Panc1 (cell line): ENCODE measurements at regions not wholly inside any gene's neighbourhood (a gene's known extent, or its start where the extent isn't known, plus 50 kb on each side); places are given as distances from the start of the nearest gene placed in this dataset.

Experiments
- ATAC-seq: fragments of 200-7000 bp; cut with Tn5 transposase; 2 replicates; pipeline ENCODE4 v1.9.1; 2020; ENCODE audit warnings: mild to moderate bottlenecking, moderate library complexity
- BruUV-seq: library from RNA; stranded (reverse); fragments of 400-500 nt; replicated peaks from 2 replicates; lab custom pipeline; 2021; lab: Mats Ljungman, UMichigan
- CTCF ChIA-PET: fragments of 300-600 bp; sonication (Branson Sonifier 250); formaldehyde crosslinking; loops from one replicate; lab custom pipeline; 2022; ENCODE audit warnings: antibody characterized with exemption; lab: Charles Lee
- POLR2A ChIA-PET: fragments of 300-600 bp; sonication (Branson Sonifier 250); formaldehyde crosslinking; loops from one replicate; lab custom pipeline; 2022; ENCODE audit warnings: antibody characterized with exemption; lab: Charles Lee
- DNase-seq: peaks from one replicate; pipeline ENCODE4 v3.0.0-alpha.2; 2010; ENCODE audit warnings: low read depth, low spot score
- H3K27ac ChIP-seq: 2 replicates; pipeline ENCODE4 v1.5.1; 2011; ENCODE audit warnings: mild to moderate bottlenecking, low read length, inconsistent platforms
- H3K27me3 ChIP-seq: fragments of 200-500 bp; sonication (Bioruptor generic); 2 replicates; pipeline ENCODE4 v1.6.0; 2014; ENCODE audit warnings: low read length, inconsistent platforms; ENCODE audit not compliant: control insufficient read depth, insufficient read depth
- H3K36me3 ChIP-seq: fragments of 200-500 bp; sonication (Bioruptor generic); 2 replicates; pipeline ENCODE4 v1.5.1; 2014; ENCODE audit warnings: inconsistent platforms, mild to moderate bottlenecking, low read length, moderate library complexity; ENCODE audit not compliant: control insufficient read depth, insufficient read depth
- H3K4me1 ChIP-seq: 2 replicates; pipeline ENCODE4 v1.5.1; 2011; ENCODE audit warnings: inconsistent platforms, mild to moderate bottlenecking, low read length, moderate library complexity; ENCODE audit not compliant: control insufficient read depth, insufficient read depth
- H3K4me3 ChIP-seq, 2 experiments: 2 replicates each; pipeline ENCODE4 v1.5.1; 2011 to 2012; ENCODE audit warnings: low read depth in 2 of 2, low read length in 2 of 2, mild to moderate bottlenecking in 2 of 2, inconsistent platforms in 1 of 2, moderate library complexity in 1 of 2
- H3K9me3 ChIP-seq: fragments of 200-500 bp; sonication (Bioruptor generic); 2 replicates; pipeline ENCODE4 v1.5.1; 2014; ENCODE audit warnings: low read depth, mild to moderate bottlenecking, inconsistent platforms, low read length, moderate library complexity; ENCODE audit not compliant: control insufficient read depth, insufficient read depth
- CTCF ChIP-seq: fragments of 450-650 bp; IDR thresholded peaks from 2 replicates; pipeline ENCODE4 v1.5.1; 2017; ENCODE audit warnings: mild to moderate bottlenecking
- POLR2AphosphoS5 ChIP-seq: IDR thresholded peaks from 2 replicates; pipeline ENCODE4 v1.6.1; 2012; ENCODE audit warnings: mild to moderate bottlenecking, low read depth, low read length, moderate library complexity
- REST ChIP-seq, 2 experiments: IDR thresholded peaks; 2 replicates each; pipeline ENCODE4 v1.6.1; 2011 to 2012; ENCODE audit warnings: low read depth in 2 of 2, control low read depth in 1 of 2, low read length in 1 of 2, mild to moderate bottlenecking in 1 of 2, moderate library complexity in 1 of 2; ENCODE audit not compliant: insufficient read depth in 1 of 2
- SIN3A ChIP-seq: IDR thresholded peaks from 2 replicates; pipeline ENCODE4 v1.6.1; 2012; ENCODE audit warnings: low read depth, mild to moderate bottlenecking, low read length, moderate library complexity, borderline replicate concordance; ENCODE audit not compliant: insufficient read depth
- TCF7L2 ChIP-seq: IDR thresholded peaks from 2 replicates; pipeline ENCODE4 v1.6.1; 2011; ENCODE audit warnings: mild to moderate bottlenecking, low read depth, low read length, inconsistent platforms
- in situ Hi-C: cut with HindIII; loops from 2 replicates; pipeline ENCODE4 v1.10.0; 2016; ENCODE audit warnings: low sequenced_read_pairs, low pct_unique_long_range_greater_than_20kb
- intact Hi-C: fragments of 100-400 bp; cut with micrococcal nuclease; formaldehyde crosslinking; loops from one replicate; pipeline ENCODE4 v1.10.0; 2022; ENCODE audit not compliant: unreplicated experiment

GRCh38 chr4:71186566-71187403, 152.0 kb upstream of the SLC4A4 start:
- peak; percentile 72 for ATAC-seq
- DNase-seq: no peak
- Histone ChIP-seq H3K4me3 (peak overlapping the region; percentile 34 to 44), H3K9me3 (no peaks in the 10 kb centered on the region), H3K27ac (no peak overlapping the region), H3K36me3 (no peaks in the 10 kb centered on the region), H3K4me1 (no peaks in the 10 kb centered on the region; the same call in 1 of the 2 replicates), H3K27me3 (peaks cover 23% of the 10 kb centered on the region)
- in situ Hi-C loops: no loop called here
- CTCF ChIA-PET: no interaction called here
- intact Hi-C loops: no loop called here
- BruUV-seq: no TSS peak
- POLR2A ChIA-PET: no interaction called here
- TF ChIP-seq CTCF: no peak
- no peak for TF ChIP-seq POLR2AphosphoS5
- TF ChIP-seq REST (IDR thresholded peaks at IDR 0.05; ENCODE audit: insufficient read depth in 1 of 2, low read depth in 2 of 2, low read length in 1 of 2): no peak
- no peak for TF ChIP-seq SIN3A
- TF ChIP-seq TCF7L2: no peak

GRCh38 chr4:71187404-71188155, 151.2 kb upstream of the SLC4A4 start:
- Histone ChIP-seq H3K27me3 (peaks cover 23% of the 10 kb centered on the region), H3K4me1 (no peaks in the 10 kb centered on the region; the same call in 1 of the 2 replicates), H3K27ac (no peak overlapping the region), H3K9me3 (no peaks in the 10 kb centered on the region), H3K4me3 (peak overlapping the region; percentile 29 to 34; a peak in 3 of 4 replicates), H3K36me3 (no peaks in the 10 kb centered on the region)
- intact Hi-C loops (no loop called here), in situ Hi-C loops (no loop called here)
- TF ChIP-seq CTCF (no peak), SIN3A (no peak), REST (IDR thresholded peaks at IDR 0.05; ENCODE audit: insufficient read depth in 1 of 2, low read depth in 2 of 2, low read length in 1 of 2) (no peak), POLR2AphosphoS5 (no peak), TCF7L2 (no peak)
- ATAC-seq (peak; percentile 64), DNase-seq (no peak)
- POLR2A ChIA-PET: no interaction called here
- no TSS peak for BruUV-seq
- CTCF ChIA-PET: no interaction called here
